Mammary epithelial cell (primary cell): ENCODE measurements at regions not wholly inside any gene's neighbourhood (a gene's known extent, or its start where the extent isn't known, plus 50 kb on each side); places are given as distances from the start of the nearest gene placed in this dataset.

Source experiments
- EZH2 ChIP-seq: IDR thresholded peaks from 2 replicates; pipeline ENCODE4 v1.6.1; 2012; ENCODE audit warnings: low read length, inconsistent platforms, borderline replicate concordance
- TF ChIP-seq, protein P1 (sequence below), 2 donors: IDR thresholded peaks in 1 of 2; conservative IDR thresholded peaks in 1 of 2; 2 replicates each; pipeline ENCODE4 v1.5.1; 2011 to 2012; ENCODE audit warnings: inconsistent platforms in 2 of 2, low read length in 2 of 2, mild to moderate bottlenecking in 2 of 2, control low read depth in 1 of 2, low read depth in 1 of 2; ENCODE audit not compliant: insufficient read depth in 1 of 2; ENCODE audit errors: extremely low read depth in 1 of 2

DNA sequence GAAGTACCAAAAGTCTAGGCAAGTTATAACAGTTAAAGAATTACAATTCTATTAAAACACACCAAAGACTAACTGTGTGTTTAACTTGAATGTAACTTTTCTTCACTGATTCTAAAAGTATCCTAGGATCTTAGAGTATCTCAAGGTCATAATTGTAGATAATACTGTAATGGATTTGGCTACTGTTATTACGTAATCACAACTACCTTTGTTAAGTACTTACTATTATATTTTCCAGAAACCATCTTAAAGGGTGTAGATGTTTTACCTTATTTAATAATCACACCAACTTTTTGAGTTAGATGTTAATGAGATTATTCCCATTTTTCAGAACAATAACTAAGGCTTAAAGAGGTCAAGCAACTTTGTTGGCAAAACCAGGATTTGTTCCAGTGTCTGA is 161.3 kb upstream of the REG3A start:
- TF ChIP-seq, protein P1, sequence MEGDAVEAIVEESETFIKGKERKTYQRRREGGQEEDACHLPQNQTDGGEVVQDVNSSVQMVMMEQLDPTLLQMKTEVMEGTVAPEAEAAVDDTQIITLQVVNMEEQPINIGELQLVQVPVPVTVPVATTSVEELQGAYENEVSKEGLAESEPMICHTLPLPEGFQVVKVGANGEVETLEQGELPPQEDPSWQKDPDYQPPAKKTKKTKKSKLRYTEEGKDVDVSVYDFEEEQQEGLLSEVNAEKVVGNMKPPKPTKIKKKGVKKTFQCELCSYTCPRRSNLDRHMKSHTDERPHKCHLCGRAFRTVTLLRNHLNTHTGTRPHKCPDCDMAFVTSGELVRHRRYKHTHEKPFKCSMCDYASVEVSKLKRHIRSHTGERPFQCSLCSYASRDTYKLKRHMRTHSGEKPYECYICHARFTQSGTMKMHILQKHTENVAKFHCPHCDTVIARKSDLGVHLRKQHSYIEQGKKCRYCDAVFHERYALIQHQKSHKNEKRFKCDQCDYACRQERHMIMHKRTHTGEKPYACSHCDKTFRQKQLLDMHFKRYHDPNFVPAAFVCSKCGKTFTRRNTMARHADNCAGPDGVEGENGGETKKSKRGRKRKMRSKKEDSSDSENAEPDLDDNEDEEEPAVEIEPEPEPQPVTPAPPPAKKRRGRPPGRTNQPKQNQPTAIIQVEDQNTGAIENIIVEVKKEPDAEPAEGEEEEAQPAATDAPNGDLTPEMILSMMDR (conservative IDR thresholded peaks at IDR 0.05 in 1 of 2, IDR thresholded peaks at IDR 0.05 in 1 of 2; ENCODE audit: extremely low read depth in 1 of 2, insufficient read depth in 1 of 2, low read depth in 1 of 2, low read length in 2 of 2), result no peak
- TF ChIP-seq EZH2, result no peak
